AG04449 (cell line): ENCODE measurements at regions not wholly inside any gene's neighbourhood (a gene's known extent, or its start where the extent isn't known, plus 50 kb on each side); places are given as distances from the start of the nearest gene placed in this dataset.

ENCODE experiments used
- CTCF ChIA-PET: fragments of 350-600 bp; formaldehyde crosslinking; extraction: SDS; loops from one replicate; lab custom pipeline; 2021; ENCODE audit warnings: antibody characterized with exemption; lab: Yijun Ruan, JAX
- POLR2A ChIA-PET: fragments of 400-600, 350-600 bp; formaldehyde crosslinking; extraction: SDS; loops from one replicate; lab custom pipeline; 2020; ENCODE audit warnings: antibody characterized with exemption, inconsistent platforms; lab: Yijun Ruan, JAX
- DNase-seq: peaks from one replicate; pipeline ENCODE4 v3.0.0-alpha.2; 2010; ENCODE audit warnings: low read depth, low spot score
- H3K4me3 ChIP-seq: 2 replicates; pipeline ENCODE4 v1.5.1; 2011; ENCODE audit warnings: low read depth, mild to moderate bottlenecking, control low read depth, low read length
- TF ChIP-seq, protein P1 (sequence below): IDR thresholded peaks from one replicate; pipeline ENCODE4 v1.5.1; 2011; ENCODE audit warnings: mild to moderate bottlenecking, moderate library complexity, low read length, control low read depth, inconsistent platforms; ENCODE audit not compliant: insufficient read depth; ENCODE audit errors: missing control alignments

DNA sequence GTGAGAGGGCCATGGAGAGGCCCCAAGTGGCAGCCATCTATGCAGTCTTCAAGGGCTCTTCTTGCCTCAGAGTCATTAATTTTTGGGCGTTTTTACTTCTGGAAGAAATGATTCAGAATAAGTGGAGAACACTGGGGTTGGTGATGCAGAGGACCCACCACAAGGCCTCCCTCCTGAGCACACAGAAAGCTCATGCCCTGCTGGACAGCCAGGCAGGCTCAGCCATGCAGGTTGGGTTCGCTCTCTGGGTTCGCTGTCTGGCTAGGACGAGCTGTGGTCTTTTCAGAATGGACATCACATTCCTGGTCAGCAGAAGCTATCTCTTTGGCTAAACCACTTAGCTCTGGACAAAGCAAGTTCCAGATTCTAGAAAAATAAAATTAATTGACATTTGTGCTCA is 480.8 kb downstream of the RPS24 start:
- DNase-seq = no peak
- ChIA-PET CTCF (interaction anchor here (0.9 to 2.4 kb wide), 4 partner anchors 9 to 468 kb away, joined by 3 to 6 read pairs (median 4); no protein-coding TSS in a partner anchor), POLR2A (interaction anchor here (0.7 kb wide), 1 partner anchor 515 kb away, joined by 3 read pairs; no protein-coding TSS in a partner anchor)
- H3K4me3 ChIP-seq = no peak overlapping the region
- TF ChIP-seq, protein P1, sequence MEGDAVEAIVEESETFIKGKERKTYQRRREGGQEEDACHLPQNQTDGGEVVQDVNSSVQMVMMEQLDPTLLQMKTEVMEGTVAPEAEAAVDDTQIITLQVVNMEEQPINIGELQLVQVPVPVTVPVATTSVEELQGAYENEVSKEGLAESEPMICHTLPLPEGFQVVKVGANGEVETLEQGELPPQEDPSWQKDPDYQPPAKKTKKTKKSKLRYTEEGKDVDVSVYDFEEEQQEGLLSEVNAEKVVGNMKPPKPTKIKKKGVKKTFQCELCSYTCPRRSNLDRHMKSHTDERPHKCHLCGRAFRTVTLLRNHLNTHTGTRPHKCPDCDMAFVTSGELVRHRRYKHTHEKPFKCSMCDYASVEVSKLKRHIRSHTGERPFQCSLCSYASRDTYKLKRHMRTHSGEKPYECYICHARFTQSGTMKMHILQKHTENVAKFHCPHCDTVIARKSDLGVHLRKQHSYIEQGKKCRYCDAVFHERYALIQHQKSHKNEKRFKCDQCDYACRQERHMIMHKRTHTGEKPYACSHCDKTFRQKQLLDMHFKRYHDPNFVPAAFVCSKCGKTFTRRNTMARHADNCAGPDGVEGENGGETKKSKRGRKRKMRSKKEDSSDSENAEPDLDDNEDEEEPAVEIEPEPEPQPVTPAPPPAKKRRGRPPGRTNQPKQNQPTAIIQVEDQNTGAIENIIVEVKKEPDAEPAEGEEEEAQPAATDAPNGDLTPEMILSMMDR = no peak

DNA sequence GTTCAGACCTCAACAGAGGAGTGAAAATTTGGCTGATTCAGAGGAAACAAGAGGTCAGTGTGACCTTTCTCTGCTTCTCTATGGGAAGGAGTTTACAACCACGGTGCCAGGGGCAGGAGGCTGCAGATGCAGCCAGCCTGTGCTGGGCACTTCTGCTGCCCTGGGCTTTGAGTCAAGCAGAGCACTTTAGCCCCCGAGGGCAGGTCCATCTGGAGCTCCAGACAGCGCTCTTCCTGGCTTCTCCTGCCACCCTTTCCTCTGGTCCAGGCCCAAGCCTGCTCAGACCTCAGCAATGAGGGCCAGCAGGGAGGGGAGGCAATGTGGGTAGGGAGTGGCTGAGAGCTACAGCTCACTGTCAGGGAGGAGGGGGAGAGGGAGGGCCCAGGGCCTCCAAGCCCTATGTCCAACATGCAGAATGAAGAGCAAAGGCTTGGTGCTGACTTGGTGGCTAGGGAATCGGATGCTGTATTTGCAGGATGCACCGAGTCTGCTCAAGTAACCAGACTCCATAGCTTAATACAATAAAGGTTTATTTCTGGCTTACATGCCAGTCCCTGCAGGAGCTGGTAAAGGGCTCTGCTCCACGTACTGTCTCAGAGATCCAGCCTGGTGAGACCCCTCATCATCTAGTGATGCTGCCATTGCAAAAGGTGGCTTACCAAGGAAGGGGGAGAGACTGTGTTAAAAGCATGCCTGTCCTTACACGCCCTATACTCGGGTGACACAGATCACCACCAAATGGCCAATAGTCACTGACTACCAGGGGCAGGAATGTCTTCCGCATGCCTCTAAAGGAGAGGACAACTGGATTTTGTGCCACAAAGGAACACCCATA is 481.6 kb downstream of the RPS24 start:
- POLR2A ChIA-PET = interaction anchor here (0.7 kb wide), 1 partner anchor 515 kb away, joined by 3 read pairs; no protein-coding TSS in a partner anchor
- no peak overlapping the region for H3K4me3 ChIP-seq
- CTCF ChIA-PET = interaction anchor here (0.9 to 2.4 kb wide), 4 partner anchors 9 to 468 kb away, joined by 3 to 6 read pairs (median 4); no protein-coding TSS in a partner anchor
- DNase-seq = no peak
- TF ChIP-seq, protein P1 = no peak

DNA sequence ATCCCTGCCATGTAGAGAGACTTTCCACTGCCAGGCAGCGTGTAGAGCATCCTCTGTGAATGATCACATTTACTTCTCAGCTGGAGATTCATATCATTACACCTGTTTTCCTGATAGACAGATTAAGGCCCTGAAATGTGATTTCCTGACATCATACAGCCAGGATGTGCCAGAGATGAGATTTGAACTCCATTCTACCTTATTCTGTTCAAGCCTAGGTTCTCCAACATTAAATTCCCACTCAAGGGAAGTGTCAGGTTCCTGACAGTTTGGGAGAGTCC is 482.1 kb downstream of the RPS24 start:
- CTCF ChIA-PET = interaction anchor here (0.7 to 2.4 kb wide), 2 partner anchors 8 to 469 kb away, joined by 4 to 6 read pairs; no protein-coding TSS in a partner anchor
- POLR2A ChIA-PET = no interaction called here

DNA sequence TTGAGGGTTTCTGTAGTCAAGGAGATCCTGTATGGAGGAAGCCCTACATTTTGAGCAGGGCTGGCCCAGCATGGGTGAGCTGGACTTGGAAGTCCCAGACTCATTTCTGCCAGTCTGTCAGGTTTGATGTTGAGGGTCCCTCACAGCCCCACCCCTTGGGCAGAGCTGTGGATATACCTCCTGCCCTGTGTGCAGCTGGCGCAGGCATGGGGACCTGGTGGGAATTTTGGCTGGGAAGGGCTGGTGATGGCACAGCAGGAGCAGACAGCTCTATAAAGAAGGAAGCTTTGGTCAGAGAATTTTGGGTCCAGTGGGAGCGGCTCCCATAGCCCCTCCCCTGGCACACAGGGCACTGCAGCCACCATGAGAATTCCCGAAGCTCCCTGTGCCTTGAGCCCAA is 482.6 kb downstream of the RPS24 start:
- no peak for DNase-seq
- CTCF ChIA-PET = interaction anchor here (0.7 kb wide), 1 partner anchor 469 kb away, joined by 4 read pairs; no protein-coding TSS in a partner anchor
- TF ChIP-seq, protein P1 = no peak
- H3K4me3 ChIP-seq = no peak overlapping the region
- POLR2A ChIA-PET = no interaction called here

More for the DNA sequence above, 482.1 kb downstream of the RPS24 start:
- no peak overlapping the region for H3K4me3 ChIP-seq
- TF ChIP-seq, protein P1 = no peak
- no peak for DNase-seq

DNA sequence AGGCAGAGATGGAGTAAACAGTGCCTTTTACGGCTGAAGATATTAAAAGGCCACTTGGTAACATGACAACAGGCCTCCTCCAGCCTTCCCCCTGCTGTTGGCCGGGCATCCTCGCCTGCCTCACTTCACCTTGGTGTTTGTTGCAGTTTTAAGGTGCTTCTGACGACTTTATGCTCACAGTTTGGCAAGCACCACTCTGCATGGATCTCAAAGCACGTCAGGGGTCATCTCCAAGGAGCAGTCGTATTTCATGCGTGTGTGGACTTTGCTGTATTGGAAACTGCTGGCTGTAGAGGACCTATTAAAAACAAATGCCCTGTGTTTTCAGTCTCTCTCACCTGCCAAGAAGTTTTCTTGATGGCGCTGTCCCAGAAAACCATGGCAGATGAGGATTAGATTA is 483.1 kb downstream of the RPS24 start:
- POLR2A ChIA-PET = no interaction called here
- no peak for DNase-seq
- TF ChIP-seq, protein P1 = no peak
- H3K4me3 ChIP-seq = no peak overlapping the region
- CTCF ChIA-PET = interaction anchor here (0.7 kb wide), 1 partner anchor 470 kb away, joined by 4 read pairs; no protein-coding TSS in a partner anchor

DNA sequence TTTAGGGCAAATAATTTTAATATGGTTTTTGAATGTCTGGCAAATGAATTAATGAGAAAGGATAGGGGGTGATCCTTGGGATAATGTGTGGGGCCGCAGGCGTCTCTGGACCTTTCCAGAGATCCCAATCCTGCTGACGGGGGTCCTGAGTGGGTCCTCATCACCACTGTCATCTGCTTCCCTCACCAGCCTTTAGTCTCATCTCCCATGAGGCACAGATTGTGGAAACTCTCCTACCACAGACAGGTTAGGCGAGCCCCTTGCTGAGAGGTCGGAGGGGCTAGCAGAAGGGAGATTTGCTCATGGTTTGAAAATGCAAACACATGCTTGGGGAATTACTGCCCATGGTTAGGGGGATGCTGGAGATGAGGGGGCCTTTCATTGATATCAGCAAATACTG is 484.6 kb downstream of the RPS24 start:
- no peak overlapping the region for H3K4me3 ChIP-seq
- ChIA-PET CTCF (no interaction called here), POLR2A (no interaction called here)
- TF ChIP-seq, protein P1 = no peak
- DNase-seq = no peak
